SW 1271 (cell line): ENCODE measurements at regions not wholly inside any gene's neighbourhood (a gene's known extent, or its start where the extent isn't known, plus 50 kb on each side); places are given as distances from the start of the nearest gene placed in this dataset.
A peak's percentile ranks its signal among the peaks of the same experiment; 100 is the strongest.
"Not testable (repeated sequence)": the region's sequence is repeated elsewhere in the genome, so short reads cannot be mapped to it uniquely, and the experiment has no call there.

Source experiments
- DNase-seq, 2 experiments: peaks; one replicate each; lab custom pipeline; 2025; lab: John Stamatoyannopoulos, UW

DNA sequence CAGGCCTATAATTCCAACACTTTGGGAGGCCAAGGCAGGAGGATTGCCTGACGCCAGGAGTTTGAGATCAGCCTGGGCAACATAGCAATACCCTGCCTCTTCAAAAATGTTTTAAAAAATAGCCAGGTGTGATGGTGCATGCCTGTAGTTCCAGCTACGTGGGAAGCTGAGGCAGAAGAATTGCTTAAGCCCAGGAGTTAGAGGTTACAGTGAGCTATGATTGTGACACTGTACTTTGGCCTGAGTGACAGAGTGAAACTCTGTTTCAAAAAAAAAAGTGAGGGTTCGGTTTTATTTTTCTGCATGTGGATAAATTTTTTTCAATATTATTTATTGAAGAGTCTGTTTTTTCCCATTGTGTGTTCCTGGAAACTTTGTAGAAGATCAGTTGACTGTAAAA lies 208.1 kb downstream of the SLC4A3 start:
- no peak for DNase-seq

DNA sequence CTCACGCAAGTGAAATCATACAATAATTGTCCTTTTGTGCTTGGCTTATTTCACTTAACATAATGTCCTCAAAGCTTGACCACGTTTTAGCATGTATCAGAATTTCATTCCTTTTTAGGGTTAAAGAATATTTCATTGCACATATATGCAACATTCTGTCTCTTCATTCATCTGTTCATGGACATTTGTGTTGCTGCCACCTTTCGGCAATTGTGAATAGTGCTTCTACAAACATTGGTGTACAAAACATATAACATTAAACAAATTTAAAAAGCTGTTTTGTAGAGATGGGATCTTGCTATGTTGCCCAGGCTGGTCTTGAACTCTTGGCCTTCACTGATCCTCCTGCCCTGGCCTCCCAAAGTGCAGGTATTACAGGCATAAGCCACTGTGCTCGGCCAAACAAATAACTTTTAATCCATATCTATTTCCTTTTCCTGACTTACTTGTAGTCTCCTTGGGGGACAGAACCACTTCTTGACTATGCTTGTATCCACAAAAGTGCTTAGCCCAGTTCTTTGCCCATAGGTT lies 209.3 kb downstream of the SLC4A3 start:
- DNase-seq, result peak in 1 of 2 experiments; percentile 22

DNA sequence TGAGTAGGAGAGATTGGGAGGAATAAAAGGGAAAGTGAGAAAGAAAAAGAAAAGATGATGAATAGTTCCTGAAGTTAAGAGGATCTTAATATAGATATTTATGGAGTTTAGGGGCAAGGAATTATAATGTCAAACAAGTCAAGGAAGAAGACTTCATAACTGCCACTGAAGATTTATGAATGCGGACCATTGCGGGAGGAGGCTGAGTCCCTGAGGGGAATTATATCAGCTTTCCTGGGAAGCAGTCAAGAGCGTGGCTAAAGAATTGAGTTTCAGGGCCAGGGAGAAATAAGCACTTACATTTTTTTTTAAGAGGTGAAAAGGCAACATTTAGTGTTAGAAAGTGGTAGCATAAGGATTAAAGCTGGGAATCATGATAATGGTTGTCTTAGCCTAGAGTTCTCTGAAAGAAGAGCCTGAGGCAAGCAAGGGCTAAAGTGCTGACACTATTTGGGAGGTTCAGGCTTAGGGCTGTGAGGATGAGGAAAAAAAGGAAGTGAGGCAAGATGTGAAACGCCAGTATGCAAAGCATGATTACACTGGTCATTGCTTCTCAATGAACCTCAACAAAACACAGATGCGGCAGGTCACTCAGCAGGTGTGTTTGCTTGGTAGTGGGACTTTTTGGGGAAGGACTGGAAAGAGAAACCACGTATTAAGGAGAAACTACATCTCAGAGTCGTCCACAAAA lies 217.1 kb downstream of the SLC4A3 start:
- no peak for DNase-seq

DNA sequence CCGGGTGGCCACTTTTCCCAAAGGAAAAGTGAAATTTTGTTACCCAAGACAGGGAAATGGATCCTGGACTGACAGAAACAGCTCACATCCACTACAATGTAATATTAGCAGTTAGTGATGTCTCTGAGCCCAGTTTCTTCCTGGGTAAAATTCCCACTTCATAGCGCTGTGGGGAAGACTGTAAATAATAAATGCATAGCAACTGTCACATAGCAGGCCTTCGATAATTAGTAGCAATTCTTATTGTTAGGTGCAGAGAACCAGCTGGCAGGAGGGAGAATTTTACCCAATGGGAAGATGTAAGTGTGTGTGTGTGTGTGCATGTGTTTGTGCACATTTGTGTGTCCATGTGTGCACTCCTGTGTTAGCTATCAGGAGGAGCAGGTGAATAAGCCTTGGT lies 221.5 kb downstream of the SLC4A3 start:
- DNase-seq, result no peak

- no peak for DNase-seq
Observed at GRCh38 chr2:219851169-219851568, 223.7 kb downstream of the SLC4A3 start.

DNA sequence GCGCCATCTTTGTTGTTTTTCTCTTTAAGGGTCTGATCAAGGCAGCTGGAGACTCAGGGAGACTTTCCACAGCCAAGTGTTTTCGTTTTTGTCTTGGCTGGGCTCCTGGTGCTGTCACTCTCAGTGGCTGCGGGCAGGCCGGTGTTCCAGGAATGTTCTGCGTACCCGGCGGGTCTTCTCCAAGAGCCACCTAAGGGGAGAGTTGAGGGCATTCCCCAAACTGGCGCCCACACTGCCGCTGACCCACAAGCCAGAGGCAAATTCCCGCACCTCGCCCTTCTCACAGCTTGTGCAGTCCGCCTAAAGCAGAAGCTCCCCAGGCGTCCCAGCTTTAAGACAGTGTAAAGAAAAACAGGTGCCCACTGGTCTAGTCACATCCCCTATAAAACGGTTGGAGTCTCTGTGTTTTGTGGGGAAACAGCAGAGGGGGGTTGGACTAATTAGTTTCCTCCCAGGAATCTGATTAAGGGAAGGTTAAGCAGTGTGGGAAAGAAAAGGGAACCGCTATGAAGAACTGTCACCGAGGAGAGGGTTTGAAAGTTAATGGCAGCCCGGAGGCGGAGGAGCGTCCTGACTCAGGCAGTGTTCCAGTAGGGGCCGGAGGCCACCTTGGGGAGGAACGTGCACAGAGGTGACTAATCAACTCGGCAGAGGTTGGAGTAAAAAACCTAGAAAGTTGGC lies 224.5 kb downstream of the SLC4A3 start:
- DNase-seq, result no peak

DNA sequence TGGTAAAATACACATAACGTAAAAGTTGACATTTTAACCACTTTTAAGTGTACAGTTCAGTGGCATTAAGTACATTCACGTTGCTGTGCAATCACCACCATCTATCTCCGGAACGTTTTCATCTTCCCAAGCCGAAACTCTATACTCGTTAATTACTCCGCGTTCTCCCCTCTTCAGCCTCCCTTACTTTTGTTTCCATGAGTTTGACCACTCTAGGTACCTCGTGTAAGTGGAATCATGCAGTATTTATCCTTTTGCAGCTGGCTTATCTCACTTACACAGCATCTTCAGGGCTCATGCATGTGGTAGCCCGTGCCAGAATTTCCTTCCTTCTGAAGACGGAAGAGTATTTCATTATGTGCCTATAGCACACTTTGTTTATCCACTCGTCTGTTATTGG lies 225.2 kb downstream of the SLC4A3 start:
- DNase-seq, result no peak

GRCh38 chr2:219856602-219857001 lies 229.2 kb downstream of the SLC4A3 start:
- DNase-seq, result no peak

DNA sequence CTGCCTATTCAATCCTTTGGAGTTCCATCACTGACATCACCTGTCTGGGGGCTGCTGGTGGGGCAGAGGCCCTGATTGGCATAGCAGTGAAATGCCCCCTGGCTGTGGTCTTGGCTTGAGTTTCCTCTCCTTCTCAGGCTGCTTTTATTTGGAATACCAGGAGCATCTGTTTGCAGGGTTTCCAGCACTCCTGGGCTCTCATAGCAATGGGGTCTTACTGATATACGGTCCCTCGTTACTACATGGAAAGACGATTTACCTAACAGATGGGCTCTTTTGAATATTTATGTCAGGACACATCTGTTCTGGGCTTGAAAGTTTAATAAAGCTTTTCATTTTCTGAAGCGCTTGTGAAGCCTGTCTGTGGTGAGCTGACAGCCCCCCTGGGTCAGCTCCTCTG lies 230.3 kb downstream of the SLC4A3 start:
- DNase-seq, result no peak

DNA sequence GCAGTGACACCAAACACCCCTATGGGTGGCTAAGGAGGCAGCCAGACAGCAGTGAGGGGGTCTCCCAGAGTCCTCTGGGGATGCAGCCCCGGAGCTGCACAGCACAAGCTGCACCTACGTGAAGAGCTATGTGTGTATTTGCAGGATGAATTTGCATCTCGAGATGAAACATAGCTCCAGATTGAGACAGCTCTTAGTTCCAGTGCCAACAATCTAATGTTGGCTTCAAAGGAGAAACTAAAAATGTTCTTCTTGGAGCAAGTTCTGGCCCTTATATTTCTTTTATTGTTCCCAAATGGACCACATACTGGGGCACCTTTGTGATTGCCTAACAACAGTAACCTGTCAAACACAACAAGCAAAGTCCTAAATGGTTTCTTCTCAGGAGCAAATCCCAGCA lies 233.9 kb downstream of the SLC4A3 start:
- DNase-seq, result no peak

GRCh38 chr2:219864154-219864553 lies 236.7 kb downstream of the SLC4A3 start:
- DNase-seq, result no peak

- no peak for DNase-seq
Observed at GRCh38 chr2:219868635-219869034, 241.2 kb downstream of the SLC4A3 start.

- DNase-seq, result no peak
Observed at GRCh38 chr2:219870041-219870440, 242.6 kb downstream of the SLC4A3 start.

DNA sequence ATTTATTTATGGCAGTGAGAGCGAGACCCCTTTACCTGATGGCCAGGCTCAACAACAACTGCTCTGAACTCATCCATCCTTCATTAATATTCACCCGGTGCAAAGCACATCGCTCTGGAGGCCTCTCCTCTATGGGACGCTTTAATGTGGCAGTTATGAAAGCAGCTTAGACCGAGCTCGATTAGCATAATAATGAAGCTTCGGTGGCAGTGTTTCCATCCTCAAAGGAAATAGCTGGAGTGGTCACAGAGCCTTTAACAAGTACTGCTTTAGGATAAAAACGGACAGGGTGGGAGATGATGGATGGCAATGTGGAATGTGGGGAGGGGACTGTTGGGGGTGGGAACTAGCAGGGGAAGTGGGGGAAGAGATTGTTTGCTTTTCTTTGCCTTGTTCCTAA lies 243.9 kb downstream of the SLC4A3 start:
- DNase-seq, result no peak

DNA sequence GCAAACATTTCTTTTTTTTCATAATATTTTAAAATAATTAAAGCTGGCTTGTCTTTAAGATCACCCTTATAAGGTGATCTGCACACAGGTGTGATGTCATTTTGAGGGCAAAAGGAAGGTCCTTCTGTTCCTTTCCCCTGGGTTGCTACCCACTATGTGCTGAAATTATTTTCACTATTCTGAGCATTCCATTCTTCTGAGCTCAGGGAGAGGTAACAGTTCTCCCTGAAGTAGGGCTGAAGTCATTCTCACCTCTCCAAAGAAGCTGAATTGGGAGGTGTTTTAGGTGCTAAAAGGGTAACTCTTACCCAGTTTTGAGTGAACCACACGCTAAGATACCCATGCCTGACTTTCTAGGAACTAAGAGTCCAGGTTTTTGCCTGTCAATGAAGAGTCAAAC lies 247.6 kb downstream of the SLC4A3 start:
- DNase-seq, result no peak

DNA sequence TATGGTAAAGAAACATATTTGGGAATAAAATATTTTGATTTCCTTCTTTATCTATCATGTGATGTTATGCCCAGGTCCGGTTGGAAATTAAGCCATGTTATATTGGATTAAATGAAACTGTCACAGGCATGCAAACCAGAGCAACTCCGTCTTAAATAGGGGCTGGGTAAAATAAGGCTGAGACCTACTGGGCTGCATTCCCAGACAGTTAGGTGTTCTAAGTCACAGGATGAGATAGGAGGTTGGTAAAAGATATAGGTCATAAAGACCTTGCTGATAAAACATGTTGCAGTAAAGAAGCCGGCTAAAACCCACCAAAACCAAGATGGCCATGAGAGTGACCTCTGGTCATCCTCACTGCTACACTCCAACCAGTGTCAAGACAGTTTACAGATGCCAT lies 248.6 kb downstream of the SLC4A3 start:
- not testable (repeated sequence) for DNase-seq

- no peak for DNase-seq
Observed at GRCh38 chr2:219876931-219877330, 249.5 kb downstream of the SLC4A3 start.

DNA sequence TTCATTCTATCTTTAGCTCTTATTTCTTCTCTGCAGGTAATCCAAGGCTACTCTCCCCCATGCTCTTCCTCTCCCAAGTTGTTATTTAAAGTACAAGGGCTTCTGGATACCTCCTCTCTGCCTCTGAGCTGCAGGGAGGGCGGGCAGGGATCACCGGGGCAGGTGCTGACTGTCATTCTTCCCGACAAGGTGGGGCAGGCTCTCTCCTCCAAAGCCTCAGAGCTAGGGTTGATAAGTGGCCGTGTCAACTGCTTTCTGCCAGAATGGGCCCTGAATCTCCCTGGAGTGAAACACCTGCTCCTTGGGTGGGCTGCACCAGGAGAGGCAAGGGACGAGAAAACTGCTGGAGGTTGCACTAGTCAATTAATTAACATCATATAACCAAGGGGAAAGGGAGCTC lies 250.3 kb downstream of the SLC4A3 start:
- no peak for DNase-seq

GRCh38 chr2:219878516-219878915 lies 251.1 kb downstream of the SLC4A3 start:
- no peak for DNase-seq

GRCh38 chr2:219881851-219882250 lies 254.4 kb downstream of the SLC4A3 start:
- no peak for DNase-seq

DNA sequence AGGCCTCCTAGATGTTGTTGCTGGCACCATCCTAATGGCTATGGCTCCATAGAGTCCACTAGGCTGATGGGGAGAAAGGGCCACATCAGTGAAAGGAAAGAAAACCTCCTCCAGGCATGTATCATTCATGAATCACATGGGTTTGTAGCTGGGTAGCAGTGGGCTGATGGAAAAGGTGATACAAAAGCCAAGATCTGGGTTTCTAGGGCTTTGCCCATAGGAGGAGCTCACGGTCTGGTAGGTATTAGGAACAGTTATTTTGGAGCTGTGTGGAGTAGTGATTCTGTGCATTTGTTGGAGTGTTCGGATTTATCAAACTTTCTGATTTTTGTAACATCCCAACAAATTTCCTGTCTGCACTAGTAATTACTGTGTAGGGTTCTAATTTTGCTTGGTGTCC lies 259.2 kb downstream of the SLC4A3 start:
- DNase-seq, result no peak

DNA sequence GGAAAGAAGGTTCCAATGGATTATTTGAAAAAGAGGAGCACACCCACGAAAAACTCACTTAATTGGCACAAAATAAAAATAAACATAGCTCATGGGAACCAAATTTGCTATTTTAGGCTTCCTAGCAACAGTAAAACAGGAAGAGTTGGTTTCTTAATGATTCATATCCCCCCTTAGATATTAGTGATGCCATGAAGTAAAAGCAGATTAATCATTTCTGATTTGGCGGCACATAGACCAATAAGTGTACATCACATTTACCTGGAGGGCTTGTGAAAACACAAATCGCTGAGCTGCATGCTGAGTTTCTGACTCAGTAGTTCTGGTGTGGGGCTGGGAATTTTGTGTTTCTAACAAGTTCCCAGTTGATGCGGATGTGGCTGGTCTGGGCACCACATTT lies 260.4 kb downstream of the SLC4A3 start:
- DNase-seq, result no peak

DNA sequence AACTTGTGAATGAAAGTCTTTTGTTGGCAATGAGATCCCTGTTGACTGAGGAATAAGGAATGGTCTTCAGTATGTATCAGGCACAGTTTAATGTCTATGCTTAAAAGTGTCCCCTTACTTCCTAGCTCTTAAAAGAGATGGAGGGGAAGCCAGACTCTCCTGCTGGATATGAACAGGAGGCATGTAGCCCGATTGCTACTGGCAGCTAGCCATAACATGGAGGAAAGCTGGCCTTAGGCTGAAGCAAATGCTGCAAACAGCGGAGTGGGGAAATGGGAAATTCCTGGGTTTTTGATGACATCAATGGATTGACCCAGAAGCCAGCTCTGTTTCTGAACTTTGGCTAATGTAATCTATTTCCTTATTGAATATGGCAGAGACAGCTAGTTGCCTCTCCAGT lies 266.1 kb downstream of the SLC4A3 start:
- no peak for DNase-seq

DNA sequence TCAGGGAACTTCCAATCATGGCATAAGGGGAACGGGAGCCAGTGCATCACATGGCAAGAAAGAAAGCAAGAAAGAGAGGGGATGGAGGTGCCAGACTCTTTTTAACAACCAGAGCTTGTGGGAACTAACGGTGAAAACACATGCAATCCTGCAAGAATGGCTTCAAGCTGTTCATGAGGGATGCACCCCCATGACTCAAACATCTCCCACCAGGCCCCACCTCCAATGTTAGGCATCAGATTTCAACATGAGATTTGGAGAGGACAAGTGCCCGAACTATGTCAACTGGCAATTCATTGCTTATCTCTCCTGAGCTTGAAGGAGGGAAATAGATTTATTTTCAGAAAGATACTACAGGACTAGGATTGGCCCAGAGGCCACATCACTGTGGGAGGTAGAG lies 270.0 kb downstream of the SLC4A3 start:
- no peak for DNase-seq
